HepG2 (cell line): ENCODE measurements at regions not wholly inside any gene's neighbourhood (a gene's known extent, or its start where the extent isn't known, plus 50 kb on each side); places are given as distances from the start of the nearest gene placed in this dataset.

Experiments used
- ATAC-seq: fragments of 200-7000 bp; cut with Tn5 transposase; 3 replicates; pipeline ENCODE4 v1.9.1; 2020; ENCODE audit warnings: mild to moderate bottlenecking, moderate library complexity
- BruUV-seq: library from RNA; stranded (reverse); fragments of 400-500 nt; replicated peaks from 2 replicates; lab custom pipeline; 2021; lab: Mats Ljungman, UMichigan
- CTCF ChIA-PET: fragments of 300-600 bp; formaldehyde crosslinking; extraction: SDS; loops from one replicate; lab custom pipeline; 2021; ENCODE audit warnings: low total read pairs, inconsistent platforms, low intra/inter-chr PET ratio; lab: Yijun Ruan, JAX
- POLR2A ChIA-PET: fragments of 350-600 bp; sonication (Branson Sonifier 250); formaldehyde crosslinking; loops from one replicate; lab custom pipeline; 2020; ENCODE audit warnings: antibody characterized with exemption, inconsistent platforms; lab: Yijun Ruan, JAX
- DNase-seq: peaks from one replicate; pipeline ENCODE4 v3.0.0-alpha.2; 2015; ENCODE audit warnings: low spot score
- FAIRE-seq: peaks from 3 replicates; lab custom pipeline; 2011; peaks lifted over from hg19 to GRCh38; lab: Jason Lieb, UNC
- H2AFZ ChIP-seq: one replicate; pipeline ENCODE4 v1.6.1; 2011; ENCODE audit warnings: low read length, inconsistent platforms
- H3K27ac ChIP-seq: fragments of 300-600 bp; 3 replicates; pipeline ENCODE4 v1.8.0; 2011; ENCODE audit warnings: mixed run types, mild to moderate bottlenecking, mixed read lengths, low read length, inconsistent platforms; ENCODE audit not compliant: insufficient read depth; ENCODE audit errors: extremely low read length
- H3K27me3 ChIP-seq, 2 experiments: fragments of 200-600 bp in 1 of 2; 2 replicates in 1 of 2; 3 replicates in 1 of 2; pipeline versions ENCODE4 v1.6.0 to v1.8.0; 2011; ENCODE audit warnings: low read length in 2 of 2, mild to moderate bottlenecking in 2 of 2, moderate library complexity in 2 of 2, inconsistent platforms in 1 of 2; ENCODE audit not compliant: insufficient read depth in 2 of 2, control insufficient read depth in 1 of 2
- H3K36me3 ChIP-seq, 2 experiments: fragments of 200-600 bp in 1 of 2; replicated peaks in 1 of 2; 2 replicates in 1 of 2; 3 replicates in 1 of 2; pipeline versions ENCODE4 v1.5.1 to v1.8.0; 2011; ENCODE audit warnings: low read length in 2 of 2, inconsistent platforms in 1 of 2; ENCODE audit not compliant: insufficient read depth in 2 of 2, control insufficient read depth in 1 of 2
- H3K4me1 ChIP-seq: 2 replicates; pipeline ENCODE4 v1.5.1; 2012; ENCODE audit warnings: low read length, inconsistent platforms; ENCODE audit not compliant: insufficient read depth
- H3K4me2 ChIP-seq: 2 replicates; pipeline ENCODE4 v1.6.0; 2011; ENCODE audit warnings: low read depth, low read length, inconsistent platforms
- H3K4me3 ChIP-seq, 3 experiments: fragments of 200-600 bp in 1 of 3; sonication (generic), shearing (Covaris generic) in 1 of 3; replicated peaks in 1 of 3; 2 replicates each; pipeline ENCODE4 v1.5.1; 2011 to 2016; ENCODE audit warnings: low read length in 3 of 3, inconsistent platforms in 2 of 3, low read depth in 2 of 3, mild to moderate bottlenecking in 2 of 3, control low read depth in 1 of 3, mixed read lengths in 1 of 3; ENCODE audit not compliant: insufficient read depth in 1 of 3
- H3K79me2 ChIP-seq: one replicate; pipeline ENCODE4 v1.6.1; 2011; ENCODE audit warnings: low read length, inconsistent platforms; ENCODE audit not compliant: insufficient read depth
- H3K9ac ChIP-seq: 2 replicates; pipeline ENCODE4 v1.6.0; 2011; ENCODE audit warnings: mild to moderate bottlenecking, low read depth, low read length, inconsistent platforms; ENCODE audit not compliant: insufficient read depth
- H3K9me3 ChIP-seq: 2 replicates; pipeline ENCODE4 v1.5.1; 2012; ENCODE audit warnings: mild to moderate bottlenecking, low read length
- H4K20me1 ChIP-seq: 2 replicates; pipeline ENCODE4 v1.6.0; 2011; ENCODE audit warnings: inconsistent platforms, mild to moderate bottlenecking, low read length, moderate library complexity; ENCODE audit not compliant: insufficient read depth
- ARNT2 ChIP-seq: sonication (generic); formaldehyde crosslinking; IDR thresholded peaks from 2 replicates; pipeline ENCODE4 v1.8.0; 2022; ENCODE audit warnings: mild to moderate bottlenecking, low read depth, missing genetic modification reagents, moderate library complexity
- DNMT3B ChIP-seq: conservative IDR thresholded peaks from 2 replicates; pipeline ENCODE4 v1.6.1; 2016; ENCODE audit warnings: missing biosample characterization, control low read depth
- FOXO1 ChIP-seq: sonication (generic); formaldehyde crosslinking; IDR thresholded peaks from 2 replicates; pipeline ENCODE4 v1.4.0; 2020; ENCODE audit warnings: missing genetic modification reagents
- HNF4A ChIP-seq: sonication (generic); formaldehyde crosslinking; IDR thresholded peaks from 2 replicates; pipeline ENCODE4 v1.4.0; 2020; ENCODE audit warnings: missing genetic modification reagents
- NONO ChIP-seq, 2 experiments: fragments of 450-650 bp in 1 of 2; sonication (generic) in 1 of 2; formaldehyde crosslinking in 1 of 2; IDR thresholded peaks in 1 of 2; conservative IDR thresholded peaks in 1 of 2; 2 replicates each; pipeline versions ENCODE4 v1.6.1 to v1.8.0; 2017 to 2022; ENCODE audit warnings: mild to moderate bottlenecking in 1 of 2, missing genetic modification reagents in 1 of 2, moderate library complexity in 1 of 2
- SMARCE1 ChIP-seq: fragments of 450-650 bp; IDR thresholded peaks from 2 replicates; pipeline ENCODE4 v1.6.1; 2017; ENCODE audit warnings: borderline replicate concordance
- XBP1 ChIP-seq: sonication (generic); formaldehyde crosslinking; IDR thresholded peaks from 2 replicates; pipeline ENCODE4 v1.5.0; 2020; ENCODE audit warnings: missing genetic modification reagents
- ZNF235 ChIP-seq: sonication (generic); formaldehyde crosslinking; IDR thresholded peaks from 2 replicates; pipeline ENCODE4 v1.8.1; 2023; ENCODE audit warnings: mild to moderate bottlenecking, missing genetic modification reagents, borderline replicate concordance
- ZNF496 ChIP-seq: sonication (generic); formaldehyde crosslinking; IDR thresholded peaks from 2 replicates; pipeline ENCODE4 v1.8.1; 2023; ENCODE audit warnings: mild to moderate bottlenecking, moderate library complexity, missing genetic modification reagents; ENCODE audit not compliant: insufficient replicate concordance
- ZNF543 ChIP-seq: sonication (generic); formaldehyde crosslinking; IDR thresholded peaks from 2 replicates; pipeline ENCODE4 v1.4.0; 2020; ENCODE audit warnings: mild to moderate bottlenecking, missing genetic modification reagents
- ZNF839 ChIP-seq: sonication (generic); formaldehyde crosslinking; IDR thresholded peaks from 2 replicates; pipeline ENCODE4 v1.4.0; 2020; ENCODE audit warnings: missing genetic modification reagents, mild to moderate bottlenecking, borderline replicate concordance
- WGBS: methylation state at CpG from one replicate; pipeline ENCODE4 v1.1.6; 2017; ENCODE audit warnings: low lambda C conversion rate; 5-methylcytosine and 5-hydroxymethylcytosine counted together
- in situ Hi-C: cut with HindIII; loops from 2 replicates; pipeline ENCODE4 v1.10.0; 2017; ENCODE audit warnings: low pct_unique_long_range_greater_than_20kb; ENCODE audit not compliant: extremely low pct_ligation_motif_present
- intact Hi-C: fragments of 100-400 bp; cut with micrococcal nuclease; formaldehyde crosslinking; loops from one replicate; pipeline ENCODE4 v1.10.0; 2022; ENCODE audit not compliant: unreplicated experiment
- TF ChIP-seq, protein P1 (sequence below): sonication (generic); formaldehyde crosslinking; IDR thresholded peaks from 2 replicates; pipeline ENCODE4 v1.4.0; 2020; ENCODE audit warnings: missing genetic modification reagents
- TF ChIP-seq, protein P2 (sequence below): sonication (generic); formaldehyde crosslinking; IDR thresholded peaks from 2 replicates; pipeline ENCODE4 v1.5.1; 2020; ENCODE audit warnings: missing genetic modification reagents, mild to moderate bottlenecking, borderline replicate concordance
- TF ChIP-seq, protein P3 (sequence below): sonication (generic); formaldehyde crosslinking; IDR thresholded peaks from 2 replicates; pipeline ENCODE4 v1.8.0; 2022; ENCODE audit warnings: missing genetic modification reagents, mild to moderate bottlenecking, borderline replicate concordance
- TF ChIP-seq, protein P4 (sequence below): sonication (generic); formaldehyde crosslinking; IDR thresholded peaks from 2 replicates; pipeline ENCODE4 v1.4.0; 2020; ENCODE audit warnings: missing genetic modification reagents, low read depth, mild to moderate bottlenecking, borderline replicate concordance
- TF ChIP-seq, protein P5 (sequence below): sonication (generic); formaldehyde crosslinking; IDR thresholded peaks from 2 replicates; pipeline ENCODE4 v1.9.0; 2021; ENCODE audit warnings: missing genetic modification reagents, borderline replicate concordance

DNA sequence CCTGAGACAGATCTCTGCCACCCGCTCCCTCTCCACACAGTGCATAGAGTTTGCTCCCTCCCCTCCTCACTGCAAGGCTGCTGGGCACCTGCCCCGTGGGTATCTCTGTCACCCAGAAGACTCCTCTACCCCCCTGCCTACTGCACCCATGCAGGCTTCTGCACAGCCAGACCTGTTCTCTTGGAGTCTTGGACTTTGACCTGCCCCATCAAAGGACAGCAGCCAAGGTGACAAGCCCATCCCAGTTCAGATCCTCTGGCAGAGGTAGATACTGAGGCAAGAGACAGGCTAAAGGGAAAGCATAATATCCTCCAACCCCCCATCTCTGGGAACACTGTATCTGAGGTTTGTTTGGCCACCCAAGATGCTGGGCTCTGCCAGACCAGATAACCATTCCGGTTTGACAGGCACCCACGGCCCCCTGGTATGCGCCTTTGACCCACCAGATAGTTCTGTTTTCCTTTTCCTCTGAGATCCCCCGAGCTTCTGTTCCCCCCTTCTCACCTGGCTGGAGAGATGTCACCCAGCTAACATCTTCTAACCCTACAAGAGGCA is 239.6 kb downstream of the SOX9 start (continued):
- TF ChIP-seq ZNF543 (CRISPR knock-in tag) (no peak), HNF4A (CRISPR knock-in tag) (peak; percentile 61; the same call in 1 of the 2 replicates), NONO (IDR thresholded peaks at IDR 0.05) (no peak), NONO (CRISPR knock-in tag; conservative IDR thresholded peaks at IDR 0.05) (no peak), SMARCE1 (no peak), ZNF839 (CRISPR knock-in tag) (no peak), ZNF496 (CRISPR knock-in tag) (no peak), FOXO1 (no peak)
- TF ChIP-seq, protein P1, sequence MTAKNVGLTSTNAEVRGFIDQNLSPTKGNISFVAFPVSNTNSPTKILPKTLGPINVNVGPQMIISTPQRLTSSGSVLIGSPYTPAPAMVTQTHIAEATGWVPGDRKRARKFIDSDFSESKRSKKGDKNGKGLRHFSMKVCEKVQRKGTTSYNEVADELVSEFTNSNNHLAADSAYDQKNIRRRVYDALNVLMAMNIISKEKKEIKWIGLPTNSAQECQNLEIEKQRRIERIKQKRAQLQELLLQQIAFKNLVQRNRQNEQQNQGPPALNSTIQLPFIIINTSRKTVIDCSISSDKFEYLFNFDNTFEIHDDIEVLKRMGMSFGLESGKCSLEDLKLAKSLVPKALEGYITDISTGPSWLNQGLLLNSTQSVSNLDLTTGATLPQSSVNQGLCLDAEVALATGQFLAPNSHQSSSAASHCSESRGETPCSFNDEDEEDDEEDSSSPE (CRISPR knock-in tag), result no peak
- TF ChIP-seq, protein P2, sequence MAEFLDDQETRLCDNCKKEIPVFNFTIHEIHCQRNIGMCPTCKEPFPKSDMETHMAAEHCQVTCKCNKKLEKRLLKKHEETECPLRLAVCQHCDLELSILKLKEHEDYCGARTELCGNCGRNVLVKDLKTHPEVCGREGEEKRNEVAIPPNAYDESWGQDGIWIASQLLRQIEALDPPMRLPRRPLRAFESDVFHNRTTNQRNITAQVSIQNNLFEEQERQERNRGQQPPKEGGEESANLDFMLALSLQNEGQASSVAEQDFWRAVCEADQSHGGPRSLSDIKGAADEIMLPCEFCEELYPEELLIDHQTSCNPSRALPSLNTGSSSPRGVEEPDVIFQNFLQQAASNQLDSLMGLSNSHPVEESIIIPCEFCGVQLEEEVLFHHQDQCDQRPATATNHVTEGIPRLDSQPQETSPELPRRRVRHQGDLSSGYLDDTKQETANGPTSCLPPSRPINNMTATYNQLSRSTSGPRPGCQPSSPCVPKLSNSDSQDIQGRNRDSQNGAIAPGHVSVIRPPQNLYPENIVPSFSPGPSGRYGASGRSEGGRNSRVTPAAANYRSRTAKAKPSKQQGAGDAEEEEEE, result no peak

DNA sequence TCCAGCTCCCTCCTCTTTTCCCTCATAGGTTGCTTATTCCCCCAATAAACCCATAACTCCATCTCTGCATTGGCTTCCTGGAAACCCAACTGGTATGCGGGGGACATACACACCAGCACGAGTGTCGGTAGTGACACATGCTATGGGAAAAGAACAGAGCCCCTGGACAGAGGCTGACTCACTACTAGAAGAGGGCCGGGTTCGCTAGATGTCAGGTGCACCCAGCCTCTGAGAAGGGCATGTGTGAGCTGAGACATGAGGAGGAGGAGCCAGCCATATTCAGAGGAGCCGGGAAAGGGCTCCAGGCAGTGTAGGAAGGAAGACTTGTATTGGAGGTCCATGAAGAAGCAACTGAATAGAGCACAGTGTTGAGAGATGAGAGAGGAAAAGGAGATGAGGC is 241.1 kb downstream of the SOX9 start:
- H3K79me2 ChIP-seq, result no peaks in the 10 kb centered on the region
- H3K4me2 ChIP-seq, result no peak overlapping the region
- H3K27me3 ChIP-seq, result no peaks in the 10 kb centered on the region
- H3K9ac ChIP-seq, result no peak overlapping the region
- no TSS peak for BruUV-seq
- 95% methylated on average over 6 of the region's 6 CpGs for WGBS
- no peak overlapping the region for H3K4me3 ChIP-seq
- intact Hi-C loops, result no loop called here
- no peak overlapping the region for H3K27ac ChIP-seq
- ChIA-PET CTCF (no interaction called here), POLR2A (no interaction called here)
- no peaks in the 10 kb centered on the region for H4K20me1 ChIP-seq
- no peak overlapping the region for H2AFZ ChIP-seq
- in situ Hi-C loops, result no loop called here
- H3K4me1 ChIP-seq, result peaks cover 48% of the 10 kb centered on the region
- no peaks in the 10 kb centered on the region for H3K9me3 ChIP-seq
- DNase-seq (no peak), FAIRE-seq (no peak), ATAC-seq (no peak)
- no peaks in the 10 kb centered on the region for H3K36me3 ChIP-seq
- no peak for TF ChIP-seq ZNF235
- no peak for TF ChIP-seq XBP1 (CRISPR knock-in tag)
- TF ChIP-seq DNMT3B (CRISPR knock-in tag), result no peak
- TF ChIP-seq, protein P3, sequence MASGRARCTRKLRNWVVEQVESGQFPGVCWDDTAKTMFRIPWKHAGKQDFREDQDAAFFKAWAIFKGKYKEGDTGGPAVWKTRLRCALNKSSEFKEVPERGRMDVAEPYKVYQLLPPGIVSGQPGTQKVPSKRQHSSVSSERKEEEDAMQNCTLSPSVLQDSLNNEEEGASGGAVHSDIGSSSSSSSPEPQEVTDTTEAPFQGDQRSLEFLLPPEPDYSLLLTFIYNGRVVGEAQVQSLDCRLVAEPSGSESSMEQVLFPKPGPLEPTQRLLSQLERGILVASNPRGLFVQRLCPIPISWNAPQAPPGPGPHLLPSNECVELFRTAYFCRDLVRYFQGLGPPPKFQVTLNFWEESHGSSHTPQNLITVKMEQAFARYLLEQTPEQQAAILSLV (CRISPR knock-in tag), result no peak
- no peak for TF ChIP-seq ARNT2 (CRISPR knock-in tag)
- TF ChIP-seq, protein P4, sequence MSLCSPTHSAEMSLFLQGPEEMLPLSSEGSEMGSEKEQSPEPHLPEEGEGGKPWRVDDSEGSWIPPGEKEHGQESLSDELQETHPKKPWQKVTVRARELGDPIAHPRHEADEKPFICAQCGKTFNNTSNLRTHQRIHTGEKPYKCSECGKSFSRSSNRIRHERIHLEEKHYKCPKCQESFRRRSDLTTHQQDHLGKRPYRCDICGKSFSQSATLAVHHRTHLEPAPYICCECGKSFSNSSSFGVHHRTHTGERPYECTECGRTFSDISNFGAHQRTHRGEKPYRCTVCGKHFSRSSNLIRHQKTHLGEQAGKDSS, result no peak
- TF ChIP-seq, protein P5, sequence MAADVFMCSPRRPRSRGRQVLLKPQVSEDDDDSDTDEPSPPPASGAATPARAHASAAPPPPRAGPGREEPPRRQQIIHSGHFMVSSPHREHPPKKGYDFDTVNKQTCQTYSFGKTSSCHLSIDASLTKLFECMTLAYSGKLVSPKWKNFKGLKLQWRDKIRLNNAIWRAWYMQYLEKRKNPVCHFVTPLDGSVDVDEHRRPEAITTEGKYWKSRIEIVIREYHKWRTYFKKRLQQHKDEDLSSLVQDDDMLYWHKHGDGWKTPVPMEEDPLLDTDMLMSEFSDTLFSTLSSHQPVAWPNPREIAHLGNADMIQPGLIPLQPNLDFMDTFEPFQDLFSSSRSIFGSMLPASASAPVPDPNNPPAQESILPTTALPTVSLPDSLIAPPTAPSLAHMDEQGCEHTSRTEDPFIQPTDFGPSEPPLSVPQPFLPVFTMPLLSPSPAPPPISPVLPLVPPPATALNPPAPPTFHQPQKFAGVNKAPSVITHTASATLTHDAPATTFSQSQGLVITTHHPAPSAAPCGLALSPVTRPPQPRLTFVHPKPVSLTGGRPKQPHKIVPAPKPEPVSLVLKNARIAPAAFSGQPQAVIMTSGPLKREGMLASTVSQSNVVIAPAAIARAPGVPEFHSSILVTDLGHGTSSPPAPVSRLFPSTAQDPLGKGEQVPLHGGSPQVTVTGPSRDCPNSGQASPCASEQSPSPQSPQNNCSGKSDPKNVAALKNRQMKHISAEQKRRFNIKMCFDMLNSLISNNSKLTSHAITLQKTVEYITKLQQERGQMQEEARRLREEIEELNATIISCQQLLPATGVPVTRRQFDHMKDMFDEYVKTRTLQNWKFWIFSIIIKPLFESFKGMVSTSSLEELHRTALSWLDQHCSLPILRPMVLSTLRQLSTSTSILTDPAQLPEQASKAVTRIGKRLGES (CRISPR knock-in tag), result no peak
